ENCODE measurements at regions not wholly inside any gene's neighbourhood (a gene's known extent, or its start where the extent isn't known, plus 50 kb on each side); places are given as distances from the start of the nearest gene placed in this dataset.

- no peak for TF ChIP-seq CTCF (IDR thresholded peaks at IDR 0.05)
Observed at GRCh38 chr11:81278991-81279390, 1454.7 kb downstream of the FAM181B start.

DNA sequence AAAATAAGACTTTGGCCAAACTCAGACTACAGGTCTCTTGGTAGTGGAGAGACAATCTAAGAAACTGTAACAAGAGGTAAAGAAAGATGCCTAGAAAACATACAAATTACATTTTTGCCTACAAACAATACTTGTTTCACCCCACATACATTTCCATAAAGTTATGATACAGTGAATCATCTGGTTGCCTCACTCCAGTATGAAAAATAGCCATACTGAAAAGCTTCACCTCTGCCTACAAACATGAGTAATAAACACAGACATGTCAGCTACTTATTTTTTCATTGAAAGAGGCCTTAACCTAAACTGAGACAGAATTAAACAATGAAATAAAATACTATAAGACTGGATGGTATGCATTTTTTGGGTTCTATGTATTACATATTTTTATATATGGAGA is 1463.0 kb downstream of the FAM181B start:
- TF ChIP-seq CTCF (IDR thresholded peaks at IDR 0.05), result no peak

DNA sequence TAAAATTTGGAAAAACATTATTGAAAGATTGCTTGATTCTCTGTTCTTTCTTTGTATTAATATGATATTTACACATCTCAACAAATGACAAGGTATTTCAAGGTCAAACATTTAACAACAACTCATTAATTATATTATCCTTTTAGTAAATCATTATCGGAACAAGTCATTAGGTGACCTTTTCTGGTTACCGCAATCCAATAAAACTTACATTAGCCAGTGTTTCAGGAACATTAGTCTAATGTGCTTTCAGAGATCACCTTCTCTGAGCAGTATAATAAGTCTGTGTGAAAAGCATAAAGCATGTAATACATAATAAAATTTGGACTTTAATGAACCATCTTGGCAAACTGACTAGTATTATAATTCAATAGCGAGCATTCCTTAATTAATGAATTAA is 1466.4 kb downstream of the FAM181B start:
- TF ChIP-seq CTCF (IDR thresholded peaks at IDR 0.05), result no peak

- TF ChIP-seq CTCF (IDR thresholded peaks at IDR 0.05), result no peak
Observed at GRCh38 chr11:81259471-81259870, 1474.2 kb downstream of the FAM181B start.

- no peak for TF ChIP-seq CTCF (IDR thresholded peaks at IDR 0.05)
Observed at GRCh38 chr11:81255895-81256294, 1477.8 kb downstream of the FAM181B start.

- no peak for TF ChIP-seq CTCF (IDR thresholded peaks at IDR 0.05)
Observed at GRCh38 chr11:81253244-81253643, 1480.4 kb downstream of the FAM181B start.

- no peak for TF ChIP-seq CTCF (IDR thresholded peaks at IDR 0.05)
Observed at GRCh38 chr11:81246941-81247340, 1486.7 kb downstream of the FAM181B start.

DNA sequence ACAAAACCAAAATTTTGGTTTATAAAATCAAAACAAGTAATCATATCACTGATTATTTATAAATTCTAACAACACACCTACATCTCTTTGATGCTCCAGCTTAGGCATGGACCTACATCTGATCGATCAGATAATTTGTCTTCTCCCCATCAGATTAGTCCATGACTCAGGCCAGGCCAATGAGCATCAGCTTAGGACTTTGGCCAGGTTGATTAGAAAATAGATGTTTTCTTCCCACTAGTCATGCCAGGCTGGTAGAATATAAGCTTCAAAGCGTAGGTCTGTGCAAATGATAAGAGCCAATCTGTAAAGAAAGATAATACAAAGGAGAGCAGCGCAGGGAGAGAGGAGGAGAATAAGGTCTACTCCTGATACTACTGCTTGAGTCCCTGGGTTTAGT is 1487.9 kb downstream of the FAM181B start:
- TF ChIP-seq CTCF (IDR thresholded peaks at IDR 0.05), result no peak
